ENCODE measurements at regions not wholly inside any gene's neighbourhood (a gene's known extent, or its start where the extent isn't known, plus 50 kb on each side); places are given as distances from the start of the nearest gene placed in this dataset.

DNA sequence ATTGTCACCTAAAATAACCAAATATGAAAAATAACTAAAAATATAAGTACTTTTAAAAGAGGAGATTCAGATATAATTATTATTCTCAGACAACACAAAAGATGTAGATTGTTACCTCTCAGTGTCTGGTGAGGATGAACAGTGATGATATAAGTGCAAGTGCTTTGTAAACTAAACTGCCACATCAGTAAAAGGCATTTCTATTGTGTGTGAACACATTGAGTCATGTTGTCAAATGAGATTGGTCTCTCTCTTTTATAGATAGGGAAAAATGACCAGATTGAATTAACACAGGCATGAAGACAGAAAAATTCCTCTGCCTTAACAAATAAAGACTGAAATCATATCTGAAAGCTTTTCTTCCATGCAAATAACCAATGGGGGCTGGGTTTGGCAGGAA lies 182.4 kb upstream of the TMEFF2 start:
- no peak for DNase-seq (ENCODE audit: low spot score)
- no peak for ATAC-seq (ENCODE audit: low FRiP score)

DNA sequence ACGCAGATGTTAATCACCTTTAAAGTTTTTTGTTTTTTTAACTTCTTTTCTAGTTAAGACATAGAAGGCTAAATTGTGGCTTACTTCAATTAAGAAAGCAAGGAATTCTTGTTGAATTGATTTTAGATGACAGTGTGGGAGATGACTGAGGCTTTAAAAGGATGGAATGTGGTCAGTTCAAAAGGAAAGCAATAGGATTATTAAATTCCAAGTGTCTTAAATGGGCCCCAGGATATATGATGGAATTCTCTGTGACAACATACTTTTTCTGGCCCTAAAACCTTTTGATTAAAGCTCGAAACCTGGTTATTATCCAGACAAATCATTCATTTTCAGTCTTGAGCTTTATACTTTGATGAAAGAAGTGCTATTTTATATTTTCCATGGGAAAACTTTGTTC lies 179.0 kb upstream of the TMEFF2 start:
- TF ChIP-seq, protein P1, sequence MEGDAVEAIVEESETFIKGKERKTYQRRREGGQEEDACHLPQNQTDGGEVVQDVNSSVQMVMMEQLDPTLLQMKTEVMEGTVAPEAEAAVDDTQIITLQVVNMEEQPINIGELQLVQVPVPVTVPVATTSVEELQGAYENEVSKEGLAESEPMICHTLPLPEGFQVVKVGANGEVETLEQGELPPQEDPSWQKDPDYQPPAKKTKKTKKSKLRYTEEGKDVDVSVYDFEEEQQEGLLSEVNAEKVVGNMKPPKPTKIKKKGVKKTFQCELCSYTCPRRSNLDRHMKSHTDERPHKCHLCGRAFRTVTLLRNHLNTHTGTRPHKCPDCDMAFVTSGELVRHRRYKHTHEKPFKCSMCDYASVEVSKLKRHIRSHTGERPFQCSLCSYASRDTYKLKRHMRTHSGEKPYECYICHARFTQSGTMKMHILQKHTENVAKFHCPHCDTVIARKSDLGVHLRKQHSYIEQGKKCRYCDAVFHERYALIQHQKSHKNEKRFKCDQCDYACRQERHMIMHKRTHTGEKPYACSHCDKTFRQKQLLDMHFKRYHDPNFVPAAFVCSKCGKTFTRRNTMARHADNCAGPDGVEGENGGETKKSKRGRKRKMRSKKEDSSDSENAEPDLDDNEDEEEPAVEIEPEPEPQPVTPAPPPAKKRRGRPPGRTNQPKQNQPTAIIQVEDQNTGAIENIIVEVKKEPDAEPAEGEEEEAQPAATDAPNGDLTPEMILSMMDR (IDR thresholded peaks at IDR 0.05): no peak
- no peak for DNase-seq (ENCODE audit: low spot score)
- no peak for ATAC-seq (ENCODE audit: low FRiP score)

More for the DNA sequence above, 182.4 kb upstream of the TMEFF2 start:
- TF ChIP-seq, protein P1 (IDR thresholded peaks at IDR 0.05): no peak

DNA sequence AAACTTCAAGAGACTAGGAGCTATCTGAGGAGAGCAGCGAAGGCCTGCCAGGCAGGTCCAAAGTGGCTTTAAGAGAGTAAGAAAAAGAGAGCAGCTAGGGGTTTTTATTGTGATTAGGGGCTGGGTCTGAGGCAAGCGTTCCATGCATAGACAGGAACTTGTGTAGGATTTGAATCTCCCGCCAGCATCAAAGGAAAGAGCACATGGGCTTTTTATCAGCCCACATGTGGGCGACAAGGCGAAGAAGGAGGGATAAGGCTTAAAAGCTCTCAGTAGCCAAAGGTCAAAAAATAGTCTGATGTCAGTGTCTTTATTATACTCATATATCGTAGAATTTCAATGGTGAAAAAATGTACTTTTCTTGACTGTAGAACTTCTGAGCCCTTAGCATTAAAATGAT lies 178.5 kb upstream of the TMEFF2 start:
- TF ChIP-seq, protein P1 (IDR thresholded peaks at IDR 0.05): no peak
- ATAC-seq (ENCODE audit: low FRiP score) (no peak), DNase-seq (ENCODE audit: low spot score) (no peak)

DNA sequence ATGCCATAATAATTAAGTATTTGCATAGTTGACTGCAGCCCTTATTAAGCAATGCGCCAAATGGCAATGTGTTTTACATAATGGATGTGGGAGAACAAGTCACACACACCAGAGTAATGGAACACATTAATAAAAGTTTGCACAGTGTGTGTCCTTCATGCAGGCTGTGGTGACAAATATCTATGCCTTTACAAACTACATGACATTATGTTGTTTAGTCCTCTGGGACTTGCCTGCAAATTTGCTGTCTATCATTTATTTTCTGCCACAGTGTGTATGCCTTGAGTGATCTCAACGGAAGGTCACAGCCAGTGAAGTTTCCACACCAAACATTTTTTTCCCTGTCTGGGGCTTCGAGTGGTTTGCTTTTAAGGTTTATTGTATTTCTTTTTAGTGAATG lies 175.2 kb upstream of the TMEFF2 start:
- TF ChIP-seq, protein P1 (IDR thresholded peaks at IDR 0.05): no peak
- DNase-seq (ENCODE audit: low spot score) (no peak), ATAC-seq (ENCODE audit: low FRiP score) (no peak)

DNA sequence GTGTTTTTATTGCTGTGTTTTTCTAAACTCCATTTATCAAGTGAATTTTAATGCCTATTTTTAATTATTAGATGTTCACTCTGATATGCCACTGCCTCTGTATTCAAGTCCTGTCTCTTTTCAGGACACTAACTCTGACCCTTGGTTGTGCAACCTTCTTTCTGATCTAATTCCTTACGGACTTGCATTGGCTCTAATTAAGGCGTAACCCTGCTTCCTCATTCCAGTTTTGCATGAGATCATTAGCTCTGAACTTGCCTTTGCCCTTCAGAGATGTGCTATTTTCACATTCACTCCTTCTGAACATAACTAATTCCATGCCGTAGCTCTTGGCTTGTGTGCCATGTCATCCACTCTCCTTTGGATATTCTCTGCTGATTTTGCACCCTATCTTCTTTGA lies 162.5 kb upstream of the TMEFF2 start:
- ATAC-seq (ENCODE audit: low FRiP score) (no peak), DNase-seq (ENCODE audit: low spot score) (no peak)
- TF ChIP-seq, protein P1 (IDR thresholded peaks at IDR 0.05): no peak

DNA sequence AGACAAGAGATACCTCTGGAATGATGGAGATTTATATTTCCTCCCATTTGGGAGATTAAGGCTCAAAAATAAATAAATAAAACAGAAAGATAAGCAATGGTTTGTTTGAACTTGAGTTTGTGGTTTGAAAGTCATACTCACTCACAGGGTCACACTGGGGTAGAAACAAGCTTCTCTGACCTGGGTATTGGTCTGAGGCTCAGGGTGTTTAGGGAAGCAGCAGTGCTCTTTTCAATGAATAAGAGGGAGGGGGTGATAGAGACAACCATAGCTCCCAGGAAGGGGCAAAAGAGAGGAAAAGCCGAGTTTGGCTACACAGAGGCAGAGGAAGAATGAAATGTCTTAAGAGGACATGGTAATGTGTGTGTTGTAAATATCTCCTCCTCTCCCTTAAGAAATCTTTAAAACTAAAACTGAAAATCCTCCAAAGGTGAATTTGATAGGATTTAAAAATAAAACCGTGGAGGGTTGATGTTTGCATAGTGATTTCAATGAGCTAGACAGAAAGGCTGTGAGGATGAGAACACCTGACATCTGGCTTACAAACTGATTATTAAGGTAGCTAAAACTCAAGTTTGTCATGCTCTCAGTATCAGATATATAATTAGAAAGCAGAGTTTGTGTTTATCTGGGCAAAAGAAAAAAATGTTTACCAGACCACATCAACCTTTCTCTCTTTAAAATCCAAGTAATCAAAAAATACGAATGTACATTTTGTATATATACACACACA lies 159.9 kb upstream of the TMEFF2 start:
- TF ChIP-seq, protein P1 (IDR thresholded peaks at IDR 0.05): no peak
- ATAC-seq (ENCODE audit: low FRiP score) (no peak), DNase-seq (ENCODE audit: low spot score) (no peak)

DNA sequence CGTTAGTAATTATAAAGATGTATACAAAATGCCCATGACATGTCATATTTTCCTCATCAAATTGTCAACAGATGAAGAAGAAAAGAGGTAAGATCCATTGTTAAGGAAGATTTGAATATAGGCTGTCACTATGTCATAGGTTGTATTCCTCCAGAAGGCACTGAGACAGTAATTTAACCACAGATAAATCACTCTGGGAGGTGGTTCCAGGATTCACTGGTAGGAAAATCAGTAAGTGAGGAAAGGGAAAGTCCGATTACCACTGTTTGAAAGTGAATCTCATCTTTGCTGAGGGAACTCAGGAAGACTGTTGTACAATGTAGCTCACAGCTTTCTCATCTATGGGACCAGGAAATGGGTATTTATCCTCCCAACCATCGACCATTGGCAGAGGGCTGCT lies 152.8 kb upstream of the TMEFF2 start:
- ATAC-seq (ENCODE audit: low FRiP score) (no peak), DNase-seq (ENCODE audit: low spot score) (no peak)
- TF ChIP-seq, protein P1 (IDR thresholded peaks at IDR 0.05): no peak

Measured in omental fat pad (tissue), 3 donors.